NCI-H2029 (cell line): ENCODE measurements at regions not wholly inside any gene's neighbourhood (a gene's known extent, or its start where the extent isn't known, plus 50 kb on each side); places are given as distances from the start of the nearest gene placed in this dataset.
A peak's percentile ranks its signal among the peaks of the same experiment; 100 is the strongest.
"Not testable (repeated sequence)": the region's sequence is repeated elsewhere in the genome, so short reads cannot be mapped to it uniquely, and the experiment has no call there.

Experiments
- DNase-seq: peaks from one replicate; lab custom pipeline; 2025; lab: John Stamatoyannopoulos, UW

DNA sequence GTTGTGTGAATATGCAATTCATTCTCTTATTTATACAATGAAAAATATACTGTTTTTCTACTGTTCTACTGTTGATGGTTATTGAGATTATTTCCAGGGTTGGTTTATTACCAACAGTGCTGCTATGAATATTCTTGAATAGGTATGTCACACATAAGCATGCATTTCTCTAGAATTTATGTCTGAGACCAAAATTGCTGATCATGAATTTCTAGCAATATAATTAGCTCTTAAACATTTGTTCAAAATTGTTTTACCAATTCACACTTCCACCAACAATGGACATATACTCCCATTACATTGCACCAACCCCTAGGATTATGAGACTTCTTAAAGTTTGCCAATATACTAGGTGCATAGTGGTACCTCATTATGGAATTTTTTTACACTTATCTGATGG lies 164.1 kb upstream of the KCNQ5 start:
- no peak for DNase-seq

DNA sequence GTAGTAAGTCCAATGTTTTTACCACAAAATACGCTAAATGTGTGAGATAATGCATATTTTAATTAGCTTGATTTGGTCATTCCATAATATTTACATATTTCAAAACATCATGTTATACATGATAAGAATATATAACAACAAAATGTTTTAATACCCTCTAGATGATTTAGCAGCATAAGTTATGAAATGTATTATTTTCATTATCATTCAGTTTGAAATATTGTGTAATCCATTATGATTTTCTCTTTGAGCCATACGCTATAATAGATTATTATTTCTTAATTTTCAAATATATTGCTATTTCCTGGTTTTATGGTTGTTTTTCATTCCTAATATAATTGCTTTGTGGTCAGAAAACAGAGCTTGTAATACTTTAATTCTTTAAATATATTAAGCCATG lies 163.3 kb upstream of the KCNQ5 start:
- no peak for DNase-seq

DNA sequence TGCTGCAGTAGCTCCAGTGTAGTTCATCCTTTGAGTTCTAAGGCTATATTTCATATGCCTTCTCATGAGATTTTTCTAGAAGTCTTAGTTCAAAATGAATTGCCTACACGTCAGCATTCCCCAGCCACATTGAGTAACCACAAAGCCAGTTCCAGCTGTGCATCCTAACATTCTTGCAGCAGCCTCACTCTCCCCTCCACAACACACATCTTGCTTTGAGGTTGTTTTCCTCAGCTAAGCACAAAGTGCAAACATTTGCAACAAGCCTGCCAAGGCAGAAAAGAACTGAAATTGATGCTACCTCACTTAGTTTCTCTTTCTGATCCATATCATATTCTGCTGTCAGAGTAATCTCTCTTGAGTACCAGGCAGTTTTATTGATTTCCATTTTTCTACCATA lies 160.7 kb upstream of the KCNQ5 start:
- no peak for DNase-seq

DNA sequence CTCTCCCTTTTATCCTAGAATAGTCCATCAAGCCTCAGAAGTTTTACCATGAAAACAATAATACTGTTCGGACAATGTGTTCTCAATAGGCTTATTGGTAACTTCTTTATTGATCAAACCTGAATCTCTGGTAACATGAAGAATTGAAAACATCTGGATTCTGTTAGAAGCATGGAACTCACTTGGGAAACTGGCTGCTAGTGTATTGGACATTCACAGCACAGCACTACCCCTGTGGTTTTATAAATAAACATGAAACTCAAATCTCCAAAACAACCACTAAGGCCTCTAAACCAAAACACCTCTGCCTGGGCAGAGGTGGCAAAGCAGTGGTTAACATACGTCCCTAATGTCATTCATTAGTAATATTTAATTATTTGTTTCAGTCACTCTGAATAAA lies 157.6 kb upstream of the KCNQ5 start:
- no peak for DNase-seq

- DNase-seq = no peak
Measured at GRCh38 chr6:72464791-72465691, 156.8 kb upstream of the KCNQ5 start.

GRCh38 chr6:72466471-72466870 lies 155.4 kb upstream of the KCNQ5 start:
- no peak for DNase-seq

DNA sequence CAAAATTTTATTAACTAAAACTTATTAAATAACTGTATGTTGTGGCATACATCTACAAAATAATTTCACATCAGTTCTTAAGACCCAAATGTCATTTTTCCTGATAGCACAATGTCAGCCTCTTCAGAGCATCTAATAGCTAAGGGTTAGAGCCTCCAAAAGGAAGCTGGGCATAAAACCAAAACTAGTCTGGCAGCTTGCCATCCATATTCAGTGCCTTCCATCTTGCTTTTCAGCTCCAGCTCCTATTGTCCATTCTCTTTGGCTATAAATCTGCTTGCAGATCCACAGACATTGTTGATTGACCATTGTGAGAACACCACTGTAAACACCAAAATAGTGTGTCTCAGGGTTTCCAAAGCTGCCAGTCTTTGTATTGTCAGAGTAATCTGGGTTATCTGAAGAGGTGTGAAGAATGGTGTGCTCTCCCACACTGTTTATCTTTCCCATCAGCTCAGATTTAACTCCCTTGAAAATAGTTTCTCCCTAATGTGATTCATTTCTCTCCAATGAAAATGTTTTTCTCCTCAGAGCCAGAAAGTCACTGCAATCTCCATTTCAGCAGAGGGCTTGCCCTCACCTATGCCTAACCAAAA lies 154.8 kb upstream of the KCNQ5 start:
- peak; percentile 53 for DNase-seq

- not testable (repeated sequence) for DNase-seq
Measured at GRCh38 chr6:72469406-72469983, 152.4 kb upstream of the KCNQ5 start.

- DNase-seq = no peak
Measured at GRCh38 chr6:72476051-72476450, 145.8 kb upstream of the KCNQ5 start.

DNA sequence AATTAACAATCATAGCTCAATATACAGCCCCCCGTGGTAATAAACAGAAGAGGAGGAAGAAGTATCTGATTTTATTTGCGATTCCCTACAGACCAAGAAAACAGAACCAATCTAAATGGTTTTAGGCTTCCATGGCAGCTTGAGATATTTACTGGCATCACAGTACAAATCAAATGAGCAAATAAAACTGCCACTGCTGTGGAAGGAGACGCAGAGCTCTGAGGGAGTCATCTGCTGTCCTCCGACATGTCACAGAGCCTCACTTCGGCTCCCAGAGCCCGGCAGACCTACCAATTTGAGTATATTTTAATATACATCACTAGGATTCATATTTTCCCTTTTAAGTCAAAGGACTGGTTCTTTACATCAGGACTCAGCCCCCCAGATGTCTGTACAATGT lies 145.2 kb upstream of the KCNQ5 start:
- DNase-seq = no peak

GRCh38 chr6:72495441-72495840 lies 126.4 kb upstream of the KCNQ5 start:
- no peak for DNase-seq

DNA sequence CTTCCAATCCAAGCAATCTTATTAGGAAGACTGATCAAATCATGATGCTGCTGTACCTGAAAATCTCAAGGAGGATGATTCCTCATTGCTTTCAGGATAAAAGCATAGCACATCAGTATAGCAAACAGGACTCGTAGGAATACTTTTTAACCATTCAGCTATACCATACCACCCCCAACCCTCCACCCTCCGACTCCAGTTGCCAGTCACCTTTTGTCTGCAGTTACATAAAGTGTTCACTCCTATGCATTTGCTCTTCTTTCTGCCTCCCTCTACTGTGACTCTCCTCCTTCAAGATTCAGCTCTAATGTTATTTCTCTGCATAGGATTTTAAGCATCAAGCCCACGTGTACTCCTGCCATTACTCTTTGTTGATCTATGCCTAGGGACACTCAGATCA lies 124.7 kb upstream of the KCNQ5 start:
- no peak for DNase-seq

- DNase-seq = no peak
Measured at GRCh38 chr6:72500669-72501068, 121.2 kb upstream of the KCNQ5 start.

GRCh38 chr6:72504406-72504805 lies 117.5 kb upstream of the KCNQ5 start:
- no peak for DNase-seq

- no peak for DNase-seq
Measured at GRCh38 chr6:72505446-72505845, 116.4 kb upstream of the KCNQ5 start.

DNA sequence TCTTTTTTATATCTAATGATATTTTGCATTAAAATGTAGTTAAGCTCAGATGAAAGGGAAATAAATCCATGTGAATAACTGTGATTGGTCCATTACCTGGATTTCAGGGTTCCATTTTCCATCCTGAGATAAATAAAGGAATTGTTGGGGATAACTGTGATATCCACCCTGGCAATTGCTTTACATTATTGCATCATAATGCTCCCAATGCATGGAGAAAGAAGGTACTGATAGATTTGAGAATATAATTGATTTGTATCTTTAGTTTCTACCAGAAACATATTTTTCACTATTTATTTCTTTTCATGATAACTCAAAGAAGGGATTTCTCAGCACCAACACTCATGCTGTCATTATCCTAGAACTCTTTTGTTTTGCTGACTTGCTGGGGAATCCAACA lies 102.0 kb upstream of the KCNQ5 start:
- no peak for DNase-seq

DNA sequence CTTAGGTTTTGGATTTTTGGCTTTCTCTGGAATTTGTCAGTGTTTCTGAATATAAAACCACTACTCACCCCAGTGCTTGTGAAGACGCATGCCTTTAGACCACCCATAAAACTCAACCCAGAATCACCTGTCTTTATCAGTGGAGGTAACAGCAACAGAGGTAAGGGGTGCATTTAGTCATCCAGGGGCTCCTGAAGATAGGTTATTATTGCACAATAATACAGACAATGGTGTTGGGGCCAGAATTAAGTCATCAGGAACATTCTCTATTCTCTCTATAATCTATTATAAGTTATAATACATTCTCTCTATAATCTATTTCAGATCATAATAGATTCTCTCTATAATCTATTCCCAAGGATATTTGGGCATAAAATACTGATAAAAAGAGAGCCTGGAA lies 100.2 kb upstream of the KCNQ5 start:
- DNase-seq = no peak

DNA sequence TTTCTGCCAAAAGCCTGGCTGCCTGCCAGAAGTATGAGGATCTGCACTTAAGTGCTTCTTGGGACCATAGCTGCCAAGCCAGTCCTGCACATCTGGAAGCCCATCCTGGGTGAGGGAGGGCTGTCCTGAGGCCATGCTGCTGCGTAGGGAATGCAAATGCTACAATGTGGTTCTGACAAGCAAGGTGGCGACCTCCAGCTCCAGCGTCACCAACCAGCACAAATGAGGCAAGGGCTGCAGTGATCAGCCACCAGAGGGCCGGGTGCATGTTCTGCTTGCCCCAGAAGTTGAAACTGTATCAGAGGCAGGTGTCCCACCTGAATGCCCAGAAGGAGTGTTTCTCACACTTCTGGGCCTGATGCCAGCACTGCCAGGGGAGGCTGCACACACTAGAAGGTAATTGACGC lies 99.1 kb upstream of the KCNQ5 start:
- DNase-seq = peak; percentile 49

DNA sequence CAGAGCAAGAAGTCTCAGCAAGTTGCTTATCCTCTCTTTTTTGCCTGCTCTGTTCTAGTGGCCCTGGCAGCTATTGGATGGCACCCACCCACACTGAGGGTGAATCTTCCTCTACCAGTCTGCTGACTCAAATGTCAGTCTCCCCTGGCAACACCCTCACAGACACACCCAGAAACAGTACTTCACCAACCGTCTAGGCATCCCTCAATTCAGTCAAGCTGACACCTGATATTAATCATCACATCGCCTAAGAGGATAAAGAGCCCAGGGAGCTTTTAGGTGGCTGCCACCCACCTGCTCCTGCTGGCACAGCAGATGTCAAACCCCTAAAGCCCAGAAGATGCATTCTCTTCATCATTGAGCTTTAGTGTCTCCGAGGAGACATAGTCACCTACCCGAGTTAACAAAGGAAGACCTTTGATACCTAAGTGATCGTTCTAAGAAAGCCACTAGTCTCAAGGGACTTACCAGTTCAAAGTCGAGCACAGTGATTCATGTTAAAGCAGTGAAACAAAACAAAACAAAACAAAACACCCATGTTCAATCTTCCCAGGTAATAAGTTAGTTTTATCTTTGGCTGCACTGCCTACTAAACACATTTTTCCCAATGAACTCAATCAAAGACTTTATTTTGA lies 97.7 kb upstream of the KCNQ5 start:
- DNase-seq = no peak

DNA sequence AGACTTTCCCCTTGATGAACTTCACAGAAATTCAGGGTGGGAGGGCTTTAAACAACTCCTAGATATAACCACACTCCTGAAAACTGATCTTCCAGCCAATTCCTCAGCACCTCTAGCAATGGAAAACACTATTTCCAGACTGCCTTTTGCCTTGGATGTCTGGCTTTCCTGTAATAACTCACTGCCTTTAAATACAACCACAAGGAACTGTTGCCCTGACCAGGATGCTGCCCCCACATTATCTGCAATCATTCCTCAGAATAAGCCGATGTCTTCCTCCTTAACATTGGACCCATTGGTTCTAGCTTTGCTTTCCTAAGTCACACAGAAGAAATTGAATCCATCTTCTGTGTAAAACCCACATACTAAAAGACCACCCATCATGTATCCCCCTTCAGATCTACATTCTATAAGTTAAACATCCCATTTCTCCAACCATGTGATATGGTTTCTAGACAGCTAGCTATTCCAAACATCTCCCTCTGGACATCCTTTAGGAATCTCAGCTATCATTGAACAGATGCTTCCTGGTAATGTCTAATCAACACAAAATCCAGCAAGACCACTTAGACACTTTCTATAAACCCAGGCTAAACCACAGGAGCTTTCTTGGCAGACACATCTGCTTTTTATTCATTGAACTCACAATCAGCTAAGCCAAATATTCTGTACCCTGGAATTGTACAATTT lies 95.9 kb upstream of the KCNQ5 start:
- no peak for DNase-seq

- DNase-seq = no peak
Measured at GRCh38 chr6:72530152-72530551, 91.7 kb upstream of the KCNQ5 start.

DNA sequence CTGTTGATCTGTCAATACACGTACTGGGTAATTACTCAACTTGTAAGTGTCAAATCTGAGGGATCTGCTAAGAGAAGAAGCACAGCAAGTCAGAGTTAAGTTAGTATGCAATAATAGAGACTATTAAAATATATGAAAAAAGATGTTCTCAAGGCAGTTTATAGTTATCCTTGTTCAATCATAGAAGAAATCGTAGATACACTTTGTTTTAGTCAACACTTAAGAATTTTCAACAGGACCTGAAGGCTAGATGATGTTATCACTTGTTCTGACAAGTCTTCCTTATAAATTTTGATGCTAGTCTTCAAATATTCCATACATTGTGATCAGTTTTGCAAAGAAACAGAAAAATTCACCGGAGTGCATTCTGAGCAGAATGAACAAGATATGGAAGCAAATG lies 91.1 kb upstream of the KCNQ5 start:
- no peak for DNase-seq
